Spleen (tissue), 11 donors: ENCODE measurements at regions not wholly inside any gene's neighbourhood (a gene's known extent, or its start where the extent isn't known, plus 50 kb on each side); places are given as distances from the start of the nearest gene placed in this dataset.

Experiments
- DNase-seq: peaks from one replicate; pipeline ENCODE4 v3.0.0-alpha.2; 2020
- H3K27ac ChIP-seq, 8 donors: fragments of 200-600 bp; sonication (generic) in 7 of 8; 1 replicate in 4 of 8; 2 replicates in 4 of 8; pipeline versions ENCODE4 v1.5.0 to v1.8.0; 2016 to 2021; ENCODE audit warnings: inconsistent platforms in 4 of 8, mild to moderate bottlenecking in 4 of 8, moderate library complexity in 1 of 8
- H3K27me3 ChIP-seq, 7 donors: fragments of 200-600 bp; sonication (generic) in 6 of 7; replicated peaks in 1 of 7; 1 replicate in 4 of 7; 2 replicates in 3 of 7; pipeline versions ENCODE4 v1.5.0 to v1.8.0; 2016 to 2021; ENCODE audit warnings: inconsistent platforms in 3 of 7, mild to moderate bottlenecking in 1 of 7
- H3K36me3 ChIP-seq, 6 donors: fragments of 200-600 bp; sonication (generic) in 5 of 6; 1 replicate in 4 of 6; 2 replicates in 2 of 6; pipeline versions ENCODE4 v1.5.0 to v1.8.0; 2016 to 2021; ENCODE audit warnings: inconsistent platforms in 2 of 6
- H3K4me1 ChIP-seq, 6 donors: fragments of 200-600 bp; sonication (generic) in 5 of 6; 1 replicate in 3 of 6; 2 replicates in 3 of 6; pipeline versions ENCODE4 v1.5.0 to v1.8.0; 2016 to 2021; ENCODE audit warnings: inconsistent platforms in 3 of 6
- H3K4me3 ChIP-seq, 8 donors: fragments of 200-600 bp; sonication (generic) in 7 of 8; 1 replicate in 4 of 8; 2 replicates in 4 of 8; pipeline versions ENCODE4 v1.5.0 to v1.8.0; 2016 to 2021; ENCODE audit warnings: inconsistent platforms in 4 of 8, mild to moderate bottlenecking in 4 of 8, moderate library complexity in 2 of 8
- H3K9me3 ChIP-seq, 8 donors: fragments of 200-600 bp; sonication (generic) in 7 of 8; 1 replicate in 4 of 8; 2 replicates in 4 of 8; pipeline versions ENCODE4 v1.5.0 to v1.8.0; 2016 to 2021; ENCODE audit warnings: inconsistent platforms in 4 of 8
- CTCF ChIP-seq, 11 experiments: fragments of 200-600 bp in 7 of 11; fragments of 450-650 bp in 4 of 11; sonication (generic) in 4 of 11; IDR thresholded peaks in 8 of 11; conservative IDR thresholded peaks in 3 of 11; 1 replicate in 7 of 11; 2 replicates in 4 of 11; pipeline versions ENCODE4 v1.4.0 to v1.8.0; 2016 to 2021; ENCODE audit warnings: antibody characterized with exemption in 11 of 11, inconsistent platforms in 4 of 11, mild to moderate bottlenecking in 1 of 11
- POLR2A ChIP-seq, 3 donors: fragments of 450-650 bp; IDR thresholded peaks; one replicate each; pipeline ENCODE4 v1.5.1; 2017; ENCODE audit warnings: antibody characterized with exemption in 3 of 3, mild to moderate bottlenecking in 1 of 3
- POLR2AphosphoS5 ChIP-seq, 3 donors: sonication (generic); formaldehyde crosslinking; IDR thresholded peaks; one replicate each; pipeline ENCODE4 v1.5.1; 2017; ENCODE audit warnings: antibody characterized with exemption in 3 of 3
- WGBS, 5 donors: extraction: QIAGEN DNeasy Blood & Tissue Kit in 3 of 5; methylation state at CpG; one replicate each; pipeline versions ENCODE4 v1.1.5 to v1.1.7; 2013 to 2018; 5-methylcytosine and 5-hydroxymethylcytosine counted together
- intact Hi-C: fragments of 100-400 bp; cut with DNase I; formaldehyde crosslinking; loops from one replicate; pipeline ENCODE4 v1.15.0; 2023; ENCODE audit warnings: low total_unique reads
- donor health status: healthy with polysubstance abuse.
- donor health status: DM: no; HTN: no; CAD: no; lungs with moderate emphysema.
- donor health status: DM: no; HTN: no; CAD: no.
- donor health status: Bipolar disorder and iron deficiency.
- donor health status: healthy.
- donor health status: DM: no; HTN: no; CAD: no.
- donor health status: DM: yes; HTN: yes; CAD: no.

GRCh38 chr10:25849268-25849667, 84.8 kb upstream of the MYO3A start:
- intact Hi-C loops: no loop called here
- Histone ChIP-seq H3K36me3 (no peaks in the 10 kb centered on the region), H3K4me1 (no peaks in the 10 kb centered on the region), H3K27me3 (peaks cover 0 to 9% (median 0%) of the 10 kb centered on the region in 7 donors), H3K9me3 (peaks cover 0 to 4% (median 0%) of the 10 kb centered on the region in 8 donors), H3K4me3 (no peak overlapping the region), H3K27ac (no peak overlapping the region)
- 74 to 84% (median 81%) methylated on average over 3 of the region's 3 CpGs for WGBS, 5 donors
- no peak for TF ChIP-seq POLR2AphosphoS5 (IDR thresholded peaks at IDR 0.05)
- TF ChIP-seq POLR2A (IDR thresholded peaks at IDR 0.05): no peak
- no peak for TF ChIP-seq CTCF (IDR thresholded peaks at IDR 0.05 in 8 of 11, conservative IDR thresholded peaks at IDR 0.05 in 3 of 11)
- DNase-seq: no peak

DNA sequence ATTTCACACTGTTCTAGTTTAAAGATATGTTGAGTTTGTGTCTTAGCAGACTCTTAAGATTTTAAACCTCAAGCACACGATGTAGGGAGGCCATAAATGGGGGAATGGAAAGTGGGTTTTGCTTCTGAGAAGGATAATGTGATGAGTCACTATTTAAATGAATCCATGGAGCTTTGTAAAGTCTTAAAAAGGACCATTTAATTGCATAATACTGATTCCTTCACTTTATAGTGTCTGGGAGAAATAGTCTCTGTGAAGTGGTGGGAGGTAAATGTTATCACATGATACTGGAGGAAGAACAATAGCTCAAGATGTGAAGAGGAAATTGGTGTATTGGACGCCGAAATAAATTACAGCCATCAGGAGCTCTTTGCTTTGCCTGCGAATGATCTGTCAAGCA, 84.0 kb upstream of the MYO3A start:
- intact Hi-C loops: no loop called here
- no peaks in the 10 kb centered on the region for H3K36me3 ChIP-seq
- 14 to 27% (median 25%) methylated on average over 4 of the region's 4 CpGs for WGBS, 5 donors
- no peaks in the 10 kb centered on the region for H3K4me1 ChIP-seq
- DNase-seq: no peak
- TF ChIP-seq POLR2AphosphoS5 (IDR thresholded peaks at IDR 0.05) (no peak), POLR2A (IDR thresholded peaks at IDR 0.05) (no peak), CTCF (IDR thresholded peaks at IDR 0.05 in 8 of 11, conservative IDR thresholded peaks at IDR 0.05 in 3 of 11) (no peak)
- no peak overlapping the region for H3K4me3 ChIP-seq
- peaks cover 0 to 4% (median 0%) of the 10 kb centered on the region in 8 donors for H3K9me3 ChIP-seq
- peaks cover 0 to 9% (median 0%) of the 10 kb centered on the region in 7 donors for H3K27me3 ChIP-seq
- no peak overlapping the region for H3K27ac ChIP-seq

DNA sequence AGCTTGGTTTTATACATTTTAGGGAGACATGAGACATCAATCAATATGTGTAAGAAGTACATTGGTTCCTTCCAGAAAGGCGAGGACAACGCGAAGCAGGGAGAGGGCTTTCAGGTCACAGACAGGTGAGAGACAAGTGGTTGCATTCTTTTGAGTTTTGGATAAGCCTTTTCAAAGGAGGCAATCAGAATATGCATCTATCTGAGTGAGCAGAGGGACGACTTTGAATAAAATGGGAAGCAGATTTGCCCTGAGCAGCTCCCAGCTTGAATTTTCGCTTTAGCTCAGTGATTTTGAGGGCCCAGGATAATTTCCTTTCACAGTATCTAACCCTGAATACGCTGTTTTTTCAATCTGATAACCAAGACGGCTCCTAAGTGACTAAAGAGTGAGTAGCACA, 82.5 kb upstream of the MYO3A start:
- Histone ChIP-seq H3K4me1 (no peaks in the 10 kb centered on the region), H3K27ac (no peak overlapping the region), H3K9me3 (peaks cover 0 to 4% (median 0%) of the 10 kb centered on the region in 8 donors), H3K27me3 (peaks cover 0 to 9% (median 0%) of the 10 kb centered on the region in 7 donors), H3K36me3 (no peaks in the 10 kb centered on the region), H3K4me3 (no peak overlapping the region)
- intact Hi-C loops: no loop called here
- 57 to 67% (median 62%) methylated on average over 7 of the region's 7 CpGs for WGBS, 5 donors
- no peak for DNase-seq
- TF ChIP-seq POLR2AphosphoS5 (IDR thresholded peaks at IDR 0.05): no peak
- no peak for TF ChIP-seq CTCF (IDR thresholded peaks at IDR 0.05 in 8 of 11, conservative IDR thresholded peaks at IDR 0.05 in 3 of 11)
- TF ChIP-seq POLR2A (IDR thresholded peaks at IDR 0.05): no peak

GRCh38 chr10:25852364-25852941, 81.6 kb upstream of the MYO3A start:
- intact Hi-C loops: no loop called here
- Histone ChIP-seq H3K4me3 (no peak overlapping the region), H3K9me3 (peaks cover 0 to 4% (median 0%) of the 10 kb centered on the region in 8 donors), H3K36me3 (no peaks in the 10 kb centered on the region), H3K27ac (no peak overlapping the region), H3K27me3 (peaks cover 0 to 9% (median 0%) of the 10 kb centered on the region in 7 donors), H3K4me1 (no peaks in the 10 kb centered on the region)
- TF ChIP-seq POLR2AphosphoS5 (IDR thresholded peaks at IDR 0.05) (no peak), CTCF (IDR thresholded peaks at IDR 0.05 in 8 of 11, conservative IDR thresholded peaks at IDR 0.05 in 3 of 11) (no peak), POLR2A (IDR thresholded peaks at IDR 0.05) (no peak)
- 86 to 90% (median 90%) methylated on average over 8 of the region's 8 CpGs for WGBS, 5 donors
- DNase-seq: no peak
